IMR-90 (cell line): ENCODE measurements at regions not wholly inside any gene's neighbourhood (a gene's known extent, or its start where the extent isn't known, plus 50 kb on each side); places are given as distances from the start of the nearest gene placed in this dataset.

Experiments
- BHLHE40 ChIP-seq: fragments of 150-350 bp; IDR thresholded peaks from 2 replicates; pipeline ENCODE4 v1.6.1; 2016; ENCODE audit warnings: mild to moderate bottlenecking, low read depth, low read length
- CHD1 ChIP-seq: IDR thresholded peaks from 2 replicates; pipeline ENCODE4 v1.6.1; 2012; ENCODE audit warnings: low read depth, low read length, improper control_type of control experiment
- FOS ChIP-seq: fragments of 150-350 bp; IDR thresholded peaks from 2 replicates; pipeline ENCODE4 v1.6.1; 2016; ENCODE audit warnings: low read depth, low read length
- MAZ ChIP-seq: IDR thresholded peaks from 2 replicates; pipeline ENCODE4 v1.6.1; 2012; ENCODE audit warnings: low read depth, mild to moderate bottlenecking, low read length, improper control_type of control experiment, moderate library complexity, borderline replicate concordance
- POLR2A ChIP-seq: IDR thresholded peaks from 2 replicates; pipeline ENCODE4 v1.6.1; 2012; ENCODE audit warnings: mild to moderate bottlenecking, low read depth, low read length
- RAD21 ChIP-seq: IDR thresholded peaks from 2 replicates; pipeline ENCODE4 v1.6.1; 2012; ENCODE audit warnings: low read length, improper control_type of control experiment
- RCOR1 ChIP-seq: IDR thresholded peaks from 2 replicates; pipeline ENCODE4 v1.6.1; 2012; ENCODE audit warnings: mild to moderate bottlenecking, low read length, improper control_type of control experiment; ENCODE audit not compliant: insufficient replicate concordance
- RFX5 ChIP-seq: IDR thresholded peaks from 2 replicates; pipeline ENCODE4 v1.8.0; 2012; ENCODE audit warnings: low read depth, mild to moderate bottlenecking, low read length, moderate library complexity
- SMC3 ChIP-seq: fragments of 150-350 bp; IDR thresholded peaks from 2 replicates; pipeline ENCODE4 v1.6.1; 2016; ENCODE audit warnings: low read depth, mild to moderate bottlenecking, antibody characterized with exemption, low read length, moderate library complexity
- TF ChIP-seq, protein P1 (sequence below): conservative IDR thresholded peaks from 2 replicates; pipeline ENCODE4 v1.5.1; 2012; ENCODE audit warnings: mild to moderate bottlenecking, low read depth, low read length, improper control_type of control experiment
- TF ChIP-seq, protein P2 (sequence below): fragments of 150-350 bp; IDR thresholded peaks from 2 replicates; pipeline ENCODE4 v1.6.1; 2017; ENCODE audit warnings: mild to moderate bottlenecking, antibody characterized with exemption, low read length, low read depth
- TF ChIP-seq, protein P3 (sequence below): fragments of 150-350 bp; IDR thresholded peaks from 2 replicates; pipeline ENCODE4 v1.6.1; 2016; ENCODE audit warnings: low read depth, mild to moderate bottlenecking, low read length, moderate library complexity, borderline replicate concordance

DNA sequence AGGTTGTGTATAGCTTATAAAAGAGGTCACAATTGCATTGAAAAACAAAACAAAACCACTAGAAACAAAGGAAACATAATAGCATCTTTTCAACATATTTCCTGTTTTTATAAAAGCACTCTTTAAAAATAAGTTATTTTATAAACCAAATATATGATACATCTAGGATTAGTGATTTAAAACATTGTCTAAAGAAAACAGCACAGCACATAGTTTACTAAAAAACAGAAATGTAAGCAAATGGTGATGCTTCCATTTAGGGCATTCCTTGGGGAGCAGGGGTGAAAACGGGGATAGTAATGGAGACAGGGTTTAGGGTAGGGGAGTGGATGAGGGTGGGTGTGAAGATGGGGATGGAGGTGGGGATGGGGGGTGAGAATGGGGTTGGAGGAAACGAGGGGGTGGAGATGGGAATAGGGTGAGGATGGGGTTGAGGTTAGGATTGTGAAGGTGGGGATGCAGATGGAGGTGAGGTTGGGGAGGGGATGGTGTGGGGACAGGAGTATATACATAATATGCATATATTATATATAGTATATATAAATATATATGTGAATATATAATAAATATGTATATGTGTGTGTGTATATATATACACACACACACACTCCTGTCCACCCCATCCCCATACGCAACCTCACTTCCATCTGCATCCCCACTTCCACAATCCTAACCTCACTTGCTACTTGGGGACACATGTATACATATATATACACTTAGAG lies 1519.5 kb downstream of the CDH11 start:
- TF ChIP-seq, protein P1, sequence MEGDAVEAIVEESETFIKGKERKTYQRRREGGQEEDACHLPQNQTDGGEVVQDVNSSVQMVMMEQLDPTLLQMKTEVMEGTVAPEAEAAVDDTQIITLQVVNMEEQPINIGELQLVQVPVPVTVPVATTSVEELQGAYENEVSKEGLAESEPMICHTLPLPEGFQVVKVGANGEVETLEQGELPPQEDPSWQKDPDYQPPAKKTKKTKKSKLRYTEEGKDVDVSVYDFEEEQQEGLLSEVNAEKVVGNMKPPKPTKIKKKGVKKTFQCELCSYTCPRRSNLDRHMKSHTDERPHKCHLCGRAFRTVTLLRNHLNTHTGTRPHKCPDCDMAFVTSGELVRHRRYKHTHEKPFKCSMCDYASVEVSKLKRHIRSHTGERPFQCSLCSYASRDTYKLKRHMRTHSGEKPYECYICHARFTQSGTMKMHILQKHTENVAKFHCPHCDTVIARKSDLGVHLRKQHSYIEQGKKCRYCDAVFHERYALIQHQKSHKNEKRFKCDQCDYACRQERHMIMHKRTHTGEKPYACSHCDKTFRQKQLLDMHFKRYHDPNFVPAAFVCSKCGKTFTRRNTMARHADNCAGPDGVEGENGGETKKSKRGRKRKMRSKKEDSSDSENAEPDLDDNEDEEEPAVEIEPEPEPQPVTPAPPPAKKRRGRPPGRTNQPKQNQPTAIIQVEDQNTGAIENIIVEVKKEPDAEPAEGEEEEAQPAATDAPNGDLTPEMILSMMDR, result no peak
- TF ChIP-seq, protein P2, sequence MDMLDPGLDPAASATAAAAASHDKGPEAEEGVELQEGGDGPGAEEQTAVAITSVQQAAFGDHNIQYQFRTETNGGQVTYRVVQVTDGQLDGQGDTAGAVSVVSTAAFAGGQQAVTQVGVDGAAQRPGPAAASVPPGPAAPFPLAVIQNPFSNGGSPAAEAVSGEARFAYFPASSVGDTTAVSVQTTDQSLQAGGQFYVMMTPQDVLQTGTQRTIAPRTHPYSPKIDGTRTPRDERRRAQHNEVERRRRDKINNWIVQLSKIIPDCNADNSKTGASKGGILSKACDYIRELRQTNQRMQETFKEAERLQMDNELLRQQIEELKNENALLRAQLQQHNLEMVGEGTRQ, result no peak
- TF ChIP-seq POLR2A (no peak), SMC3 (no peak), FOS (no peak), RAD21 (no peak), RFX5 (no peak), MAZ (no peak), BHLHE40 (no peak), CHD1 (no peak), RCOR1 (no peak)
- TF ChIP-seq, protein P3, sequence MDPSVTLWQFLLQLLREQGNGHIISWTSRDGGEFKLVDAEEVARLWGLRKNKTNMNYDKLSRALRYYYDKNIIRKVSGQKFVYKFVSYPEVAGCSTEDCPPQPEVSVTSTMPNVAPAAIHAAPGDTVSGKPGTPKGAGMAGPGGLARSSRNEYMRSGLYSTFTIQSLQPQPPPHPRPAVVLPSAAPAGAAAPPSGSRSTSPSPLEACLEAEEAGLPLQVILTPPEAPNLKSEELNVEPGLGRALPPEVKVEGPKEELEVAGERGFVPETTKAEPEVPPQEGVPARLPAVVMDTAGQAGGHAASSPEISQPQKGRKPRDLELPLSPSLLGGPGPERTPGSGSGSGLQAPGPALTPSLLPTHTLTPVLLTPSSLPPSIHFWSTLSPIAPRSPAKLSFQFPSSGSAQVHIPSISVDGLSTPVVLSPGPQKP, result no peak
